Esophagus squamous epithelium (tissue), 4 donors: ENCODE measurements at regions not wholly inside any gene's neighbourhood (a gene's known extent, or its start where the extent isn't known, plus 50 kb on each side); places are given as distances from the start of the nearest gene placed in this dataset.

Experiments
- CTCF ChIP-seq, 6 experiments: fragments of 450-650 bp in 4 of 6; fragments of 200-600 bp in 2 of 6; sonication (generic) in 2 of 6; IDR thresholded peaks; one replicate each; pipeline ENCODE4 v1.5.1; 2016 to 2019; ENCODE audit warnings: antibody characterized with exemption in 6 of 6, mild to moderate bottlenecking in 4 of 6, moderate library complexity in 4 of 6
- POLR2A ChIP-seq, 4 donors: fragments of 450-650 bp; IDR thresholded peaks; one replicate each; pipeline ENCODE4 v1.6.1; 2017; ENCODE audit warnings: antibody characterized with exemption in 4 of 4, mild to moderate bottlenecking in 4 of 4, moderate library complexity in 3 of 4

- TF ChIP-seq CTCF (IDR thresholded peaks at IDR 0.05) (no peak), POLR2A (IDR thresholded peaks at IDR 0.05) (no peak)
Observed at GRCh38 chr1:5765483-5765882, 226.7 kb downstream of the NPHP4 start.
